ENCODE measurements at regions not wholly inside any gene's neighbourhood (a gene's known extent, or its start where the extent isn't known, plus 50 kb on each side); places are given as distances from the start of the nearest gene placed in this dataset.

- no peak for TF ChIP-seq CTCF (IDR thresholded peaks at IDR 0.05; ENCODE audit: low read length, missing control alignments)
- no peak overlapping the region for H3K4me3 ChIP-seq (replicated peaks; ENCODE audit: low read depth, low read length)
- DNase-seq (ENCODE audit: low read depth), result no peak
These were observed 200.4 kb downstream of the CEMIP2 start for GRCh38 chr9:71567890-71568289.

- TF ChIP-seq CTCF (IDR thresholded peaks at IDR 0.05; ENCODE audit: low read length, missing control alignments), result no peak
- H3K4me3 ChIP-seq (replicated peaks; ENCODE audit: low read depth, low read length), result no peak overlapping the region
- DNase-seq (ENCODE audit: low read depth), result no peak
These were observed 206.2 kb downstream of the CEMIP2 start for GRCh38 chr9:71562140-71562539.

DNA sequence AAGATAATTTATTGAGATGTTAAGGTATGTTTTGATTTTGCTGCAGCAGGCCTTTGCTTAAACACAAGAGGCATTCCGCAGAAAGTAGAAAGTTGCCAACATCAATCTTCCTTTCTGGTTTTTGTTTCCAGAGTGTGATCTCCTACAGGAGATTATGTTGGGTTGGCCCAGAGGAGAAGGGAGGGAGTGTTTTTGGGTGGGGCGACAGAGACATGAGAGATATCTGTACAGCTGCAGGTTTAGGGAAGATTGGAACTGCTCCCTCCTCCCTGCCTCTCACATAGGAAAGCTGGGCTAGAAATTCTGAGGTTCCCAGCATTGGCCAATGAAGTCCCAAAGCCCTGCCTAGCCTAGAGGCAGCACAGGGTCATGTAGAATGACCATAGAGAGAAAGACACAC is 211.0 kb downstream of the CEMIP2 start:
- no peak for DNase-seq (ENCODE audit: low read depth)
- no peak for TF ChIP-seq CTCF (IDR thresholded peaks at IDR 0.05; ENCODE audit: low read length, missing control alignments)
- no peak overlapping the region for H3K4me3 ChIP-seq (replicated peaks; ENCODE audit: low read depth, low read length)

DNA sequence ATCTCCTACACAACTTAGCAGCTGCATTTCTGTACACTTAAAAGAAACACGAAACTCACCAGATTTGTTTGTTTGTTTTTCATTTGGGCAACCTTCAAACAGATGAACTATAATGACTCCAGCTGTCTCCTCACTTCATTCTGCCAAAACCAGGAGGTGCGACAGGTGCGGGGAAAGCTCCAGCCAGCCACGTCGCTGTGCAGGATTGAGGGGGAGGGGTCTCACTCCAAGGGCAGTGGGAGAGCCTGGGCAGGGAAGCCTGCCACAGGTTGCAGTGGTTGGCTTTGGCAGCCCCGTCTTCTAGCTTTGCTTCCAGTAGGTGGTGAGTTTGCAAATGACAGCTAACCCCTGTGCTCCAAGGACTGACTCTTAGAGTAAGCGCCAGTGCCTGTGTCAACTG is 215.8 kb downstream of the CEMIP2 start:
- TF ChIP-seq CTCF (IDR thresholded peaks at IDR 0.05; ENCODE audit: low read length, missing control alignments), result no peak
- DNase-seq (ENCODE audit: low read depth), result no peak
- no peak overlapping the region for H3K4me3 ChIP-seq (replicated peaks; ENCODE audit: low read depth, low read length)

DNA sequence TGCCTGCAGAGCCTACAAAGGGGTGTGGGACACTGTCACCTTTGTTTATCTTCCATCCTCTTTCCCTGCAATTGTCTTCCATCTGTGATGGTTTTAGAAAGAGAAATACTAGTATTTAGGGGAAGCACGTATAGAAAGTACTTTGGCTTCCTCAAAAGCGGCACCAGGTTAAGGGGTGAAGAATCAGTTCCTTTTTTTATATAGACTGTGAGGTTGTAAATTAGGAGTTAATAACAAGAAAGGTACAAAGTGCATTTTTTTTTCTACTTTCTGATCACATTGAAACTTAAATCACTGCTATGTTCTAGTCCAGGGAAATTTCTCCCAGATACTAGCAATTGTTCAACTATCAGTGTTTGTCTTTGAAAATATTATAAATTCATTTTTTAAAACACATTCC is 219.3 kb downstream of the CEMIP2 start:
- no peak overlapping the region for H3K4me3 ChIP-seq (replicated peaks; ENCODE audit: low read depth, low read length)
- no peak for TF ChIP-seq CTCF (IDR thresholded peaks at IDR 0.05; ENCODE audit: low read length, missing control alignments)
- DNase-seq (ENCODE audit: low read depth), result no peak

- TF ChIP-seq CTCF (IDR thresholded peaks at IDR 0.05; ENCODE audit: low read length, missing control alignments), result no peak
These were observed 223.8 kb downstream of the CEMIP2 start for GRCh38 chr9:71544464-71544863.

GRCh38 chr9:71541436-71541835 is 226.9 kb downstream of the CEMIP2 start:
- DNase-seq (ENCODE audit: low read depth), result no peak
- H3K4me3 ChIP-seq (replicated peaks; ENCODE audit: low read depth, low read length), result no peak overlapping the region
- TF ChIP-seq CTCF (IDR thresholded peaks at IDR 0.05; ENCODE audit: low read length, missing control alignments), result no peak

More at GRCh38 chr9:71544464-71544863, 223.8 kb downstream of the CEMIP2 start:
- H3K4me3 ChIP-seq (replicated peaks; ENCODE audit: low read depth, low read length), result no peak overlapping the region
- DNase-seq (ENCODE audit: low read depth), result no peak

Measured in fibroblast of pulmonary artery (primary cell).